Calu3 (cell line): ENCODE measurements at regions not wholly inside any gene's neighbourhood (a gene's known extent, or its start where the extent isn't known, plus 50 kb on each side); places are given as distances from the start of the nearest gene placed in this dataset.

Experiments
- BruUV-seq: library from RNA; stranded (reverse); fragments of 400-500 nt; replicated peaks from 2 replicates; lab custom pipeline; 2021; lab: Mats Ljungman, UMichigan
- CTCF ChIA-PET: fragments of 300-600 bp; sonication (Branson Sonifier 250); formaldehyde crosslinking; loops from one replicate; lab custom pipeline; 2022; ENCODE audit warnings: antibody characterized with exemption; lab: Charles Lee
- DNase-seq: peaks from one replicate; pipeline ENCODE4 v3.0.0; 2022
- H3K27ac Mint-ChIP-seq: one replicate; pipeline ENCODE4 v1.8.0; 2022; ENCODE audit warnings: mixed read lengths; ENCODE audit not compliant: unreplicated experiment
- H3K27me3 Mint-ChIP-seq: one replicate; pipeline ENCODE4 v1.8.0; 2022; ENCODE audit warnings: mixed read lengths; ENCODE audit not compliant: unreplicated experiment
- H3K36me3 Mint-ChIP-seq: one replicate; pipeline ENCODE4 v1.8.0; 2022; ENCODE audit warnings: mild to moderate bottlenecking, moderate library complexity, mixed read lengths; ENCODE audit not compliant: insufficient read depth, unreplicated experiment
- H3K4me1 Mint-ChIP-seq: one replicate; pipeline ENCODE4 v1.8.0; 2022; ENCODE audit warnings: mild to moderate bottlenecking, low read depth, mixed read lengths; ENCODE audit not compliant: unreplicated experiment
- H3K4me3 Mint-ChIP-seq: one replicate; pipeline ENCODE4 v1.8.0; 2022; ENCODE audit warnings: mild to moderate bottlenecking, low read depth, moderate library complexity, mixed read lengths; ENCODE audit not compliant: unreplicated experiment
- H3K9me3 Mint-ChIP-seq: one replicate; pipeline ENCODE4 v1.8.0; 2022; ENCODE audit warnings: low read depth, mixed read lengths; ENCODE audit not compliant: unreplicated experiment
- intact Hi-C: fragments of 100-400 bp; cut with micrococcal nuclease; formaldehyde crosslinking; loops from one replicate; pipeline ENCODE4 v1.10.0; 2022; ENCODE audit not compliant: unreplicated experiment
- TF ChIP-seq, protein P1 (sequence below): fragments of 200-600 bp; IDR thresholded peaks from one replicate; pipeline ENCODE4 v1.8.0; 2022; ENCODE audit warnings: antibody characterized with exemption; ENCODE audit not compliant: unreplicated experiment

DNA sequence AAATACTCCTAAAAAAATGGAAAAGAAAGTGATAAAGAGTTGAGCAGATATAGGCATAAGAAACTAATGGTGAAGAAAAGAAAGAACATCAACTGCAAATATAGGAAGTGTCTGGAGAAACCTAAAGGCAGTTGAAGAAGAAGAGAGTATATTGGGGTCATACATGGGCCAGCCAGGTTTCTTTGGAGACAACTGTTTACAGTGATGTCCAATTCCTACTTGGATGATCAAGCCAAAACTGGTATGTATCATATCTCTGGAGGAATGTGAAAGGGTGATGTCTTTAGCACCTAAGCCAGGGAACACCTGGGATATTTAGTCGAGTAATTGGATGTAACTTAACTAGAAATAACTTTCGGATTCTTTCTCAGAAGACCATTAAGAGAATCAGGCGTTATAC, 129.3 kb upstream of the FLRT2 start:
- Mint-ChIP-seq H3K4me1 (no peaks in the 10 kb centered on the region), H3K9me3 (peaks cover 19% of the 10 kb centered on the region), H3K27ac (no peak overlapping the region), H3K36me3 (no peaks in the 10 kb centered on the region), H3K27me3 (no peaks in the 10 kb centered on the region), H3K4me3 (no peak overlapping the region)
- TF ChIP-seq, protein P1, sequence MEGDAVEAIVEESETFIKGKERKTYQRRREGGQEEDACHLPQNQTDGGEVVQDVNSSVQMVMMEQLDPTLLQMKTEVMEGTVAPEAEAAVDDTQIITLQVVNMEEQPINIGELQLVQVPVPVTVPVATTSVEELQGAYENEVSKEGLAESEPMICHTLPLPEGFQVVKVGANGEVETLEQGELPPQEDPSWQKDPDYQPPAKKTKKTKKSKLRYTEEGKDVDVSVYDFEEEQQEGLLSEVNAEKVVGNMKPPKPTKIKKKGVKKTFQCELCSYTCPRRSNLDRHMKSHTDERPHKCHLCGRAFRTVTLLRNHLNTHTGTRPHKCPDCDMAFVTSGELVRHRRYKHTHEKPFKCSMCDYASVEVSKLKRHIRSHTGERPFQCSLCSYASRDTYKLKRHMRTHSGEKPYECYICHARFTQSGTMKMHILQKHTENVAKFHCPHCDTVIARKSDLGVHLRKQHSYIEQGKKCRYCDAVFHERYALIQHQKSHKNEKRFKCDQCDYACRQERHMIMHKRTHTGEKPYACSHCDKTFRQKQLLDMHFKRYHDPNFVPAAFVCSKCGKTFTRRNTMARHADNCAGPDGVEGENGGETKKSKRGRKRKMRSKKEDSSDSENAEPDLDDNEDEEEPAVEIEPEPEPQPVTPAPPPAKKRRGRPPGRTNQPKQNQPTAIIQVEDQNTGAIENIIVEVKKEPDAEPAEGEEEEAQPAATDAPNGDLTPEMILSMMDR: no peak
- no TSS peak for BruUV-seq
- intact Hi-C loops: no loop called here
- CTCF ChIA-PET: no interaction called here
- no peak for DNase-seq

GRCh38 chr14:85401384-85401783, 128.6 kb upstream of the FLRT2 start:
- no peak overlapping the region for H3K27ac Mint-ChIP-seq
- H3K4me1 Mint-ChIP-seq: no peaks in the 10 kb centered on the region
- TF ChIP-seq, protein P1: no peak
- intact Hi-C loops: no loop called here
- DNase-seq: no peak
- no peaks in the 10 kb centered on the region for H3K27me3 Mint-ChIP-seq
- no peaks in the 10 kb centered on the region for H3K36me3 Mint-ChIP-seq
- BruUV-seq: no TSS peak
- CTCF ChIA-PET: no interaction called here
- no peak overlapping the region for H3K4me3 Mint-ChIP-seq
- peaks cover 19% of the 10 kb centered on the region for H3K9me3 Mint-ChIP-seq

- intact Hi-C loops: no loop called here
- no peak overlapping the region for H3K4me3 Mint-ChIP-seq
- H3K27me3 Mint-ChIP-seq: no peaks in the 10 kb centered on the region
- BruUV-seq: no TSS peak
- H3K36me3 Mint-ChIP-seq: no peaks in the 10 kb centered on the region
- H3K9me3 Mint-ChIP-seq: peaks cover 19% of the 10 kb centered on the region
- TF ChIP-seq, protein P1: no peak
- H3K27ac Mint-ChIP-seq: no peak overlapping the region
- CTCF ChIA-PET: no interaction called here
- H3K4me1 Mint-ChIP-seq: no peaks in the 10 kb centered on the region
- no peak for DNase-seq
Measured at GRCh38 chr14:85402569-85403162, 127.3 kb upstream of the FLRT2 start.

DNA sequence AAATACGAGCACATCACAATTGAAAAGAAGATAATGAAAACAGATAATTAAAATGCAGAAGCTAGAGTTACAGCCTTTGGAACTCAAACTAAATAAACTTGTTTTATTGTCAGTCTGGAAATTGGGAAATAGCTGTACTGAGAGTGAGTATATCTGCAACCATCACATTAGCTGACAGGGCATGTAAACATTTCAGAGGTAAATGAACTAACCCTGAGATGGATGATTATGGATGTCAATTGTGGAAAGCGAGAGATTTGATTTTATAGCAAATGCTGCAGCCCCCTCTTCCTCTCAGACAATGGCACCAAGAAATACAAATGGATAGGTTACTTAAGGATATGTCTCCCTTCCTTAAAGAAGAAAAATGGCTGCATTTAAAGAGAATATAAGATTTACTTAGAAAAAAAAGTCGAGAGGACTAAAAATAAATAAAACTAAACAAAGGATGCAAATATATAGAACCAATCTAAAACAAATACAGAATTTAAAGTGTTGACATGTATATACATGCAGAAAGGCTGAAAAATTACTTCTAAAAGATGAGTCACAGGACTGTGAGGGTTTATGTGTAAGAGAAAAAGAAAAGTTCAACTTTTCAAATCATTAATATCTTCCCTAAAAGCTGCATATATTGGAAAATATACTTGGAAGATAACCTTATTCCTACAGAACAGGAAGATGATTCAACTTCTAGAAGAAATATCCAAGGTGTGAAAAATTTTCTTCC, 120.3 kb upstream of the FLRT2 start:
- intact Hi-C loops: no loop called here
- Mint-ChIP-seq H3K27me3 (no peaks in the 10 kb centered on the region), H3K36me3 (no peaks in the 10 kb centered on the region), H3K4me3 (no peak overlapping the region), H3K9me3 (peaks cover 21% of the 10 kb centered on the region), H3K27ac (no peak overlapping the region), H3K4me1 (no peaks in the 10 kb centered on the region)
- no peak for DNase-seq
- TF ChIP-seq, protein P1: no peak
- no TSS peak for BruUV-seq
- CTCF ChIA-PET: no interaction called here
